GM23338 (cell line): ENCODE measurements at regions not wholly inside any gene's neighbourhood (a gene's known extent, or its start where the extent isn't known, plus 50 kb on each side); places are given as distances from the start of the nearest gene placed in this dataset.
"Not testable (repeated sequence)": the region's sequence is repeated elsewhere in the genome, so short reads cannot be mapped to it uniquely, and the experiment has no call there.

Experiments used
- ATAC-seq: fragments of 200-7000 bp; cut with Tn5 transposase; 3 replicates; pipeline ENCODE4 v1.9.1; 2020
- DNase-seq: peaks from one replicate; pipeline ENCODE4 v3.0.0-alpha.2; 2015; ENCODE audit warnings: low spot score
- H2AFZ ChIP-seq: fragments of 200-600 bp; sonication (generic); 2 replicates; pipeline ENCODE4 v1.8.0; 2016; ENCODE audit warnings: antibody characterized with exemption, mild to moderate bottlenecking, moderate library complexity
- H3F3A ChIP-seq: fragments of 200-600 bp; sonication (generic); replicated peaks from 2 replicates; pipeline ENCODE4 v1.8.0; 2017; ENCODE audit warnings: antibody characterized with exemption, mixed run types, low read depth
- H3K27ac ChIP-seq: fragments of 200-600 bp; sonication (generic); 2 replicates; pipeline ENCODE4 v1.6.1; 2016; ENCODE audit warnings: low read depth
- H3K27me3 ChIP-seq: fragments of 200-600 bp; sonication (generic); 2 replicates; pipeline ENCODE4 v1.8.0; 2016; ENCODE audit warnings: mild to moderate bottlenecking, mixed run types, moderate library complexity; ENCODE audit not compliant: insufficient read depth
- H3K36me3 ChIP-seq: fragments of 200-600 bp; sonication (generic); 2 replicates; pipeline ENCODE4 v1.8.0; 2016; ENCODE audit warnings: mild to moderate bottlenecking; ENCODE audit not compliant: insufficient read depth
- H3K4me1 ChIP-seq: fragments of 200-600 bp; sonication (generic); 2 replicates; pipeline ENCODE4 v1.8.0; 2016; ENCODE audit warnings: mild to moderate bottlenecking, moderate library complexity; ENCODE audit not compliant: insufficient read depth
- H3K4me2 ChIP-seq: fragments of 200-600 bp; sonication (generic); 2 replicates; pipeline ENCODE4 v1.7.1; 2017; ENCODE audit warnings: mixed run types
- H3K4me3 ChIP-seq: fragments of 200-600 bp; sonication (generic); 2 replicates; pipeline ENCODE4 v1.6.1; 2016; ENCODE audit warnings: mixed run types
- H3K79me2 ChIP-seq: fragments of 200-600 bp; sonication (generic); replicated peaks from 2 replicates; pipeline ENCODE4 v1.8.0; 2017; ENCODE audit warnings: mild to moderate bottlenecking; ENCODE audit not compliant: insufficient read depth
- H3K9me2 ChIP-seq: fragments of 200-600 bp; sonication (generic); 2 replicates; pipeline ENCODE4 v1.8.0; 2017; ENCODE audit not compliant: insufficient read depth
- H4K20me1 ChIP-seq: fragments of 200-600 bp; sonication (generic); replicated peaks from 2 replicates; pipeline ENCODE4 v1.8.0; 2017; ENCODE audit warnings: mild to moderate bottlenecking; ENCODE audit not compliant: insufficient read depth
- H3K27ac Mint-ChIP-seq: 2 replicates; pipeline ENCODE4 v1.8.0; 2020; ENCODE audit warnings: inconsistent platforms, mild to moderate bottlenecking, moderate library complexity, mixed read lengths
- H3K27me3 Mint-ChIP-seq: 3 replicates; pipeline ENCODE4 v1.8.0; 2022; ENCODE audit warnings: low read depth, mild to moderate bottlenecking, moderate library complexity, mixed read lengths, inconsistent platforms; ENCODE audit not compliant: insufficient read depth, poor library complexity
- H3K36me3 Mint-ChIP-seq: 3 replicates; pipeline ENCODE4 v1.8.0; 2021; ENCODE audit warnings: low read depth, mild to moderate bottlenecking, inconsistent platforms, moderate library complexity, mixed read lengths
- H3K4me1 Mint-ChIP-seq: 3 replicates; pipeline ENCODE4 v1.8.0; 2020; ENCODE audit warnings: mild to moderate bottlenecking, inconsistent platforms, mixed read lengths
- H3K4me3 Mint-ChIP-seq: 3 replicates; pipeline ENCODE4 v1.8.0; 2021; ENCODE audit warnings: moderate library complexity, mild to moderate bottlenecking, inconsistent platforms, mixed read lengths
- H3K9me3 Mint-ChIP-seq: 3 replicates; pipeline ENCODE4 v1.8.0; 2020; ENCODE audit warnings: moderate library complexity, mild to moderate bottlenecking, inconsistent platforms, mixed read lengths
- CREB1 ChIP-seq: fragments of 250-450 bp; sonication (Bioruptor Pico); IDR thresholded peaks from 2 replicates; pipeline ENCODE4 v1.5.0; 2020; ENCODE audit warnings: low read depth, mild to moderate bottlenecking, moderate library complexity
- EZH2 ChIP-seq: fragments of 200-600 bp; sonication (generic); IDR thresholded peaks from one replicate; pipeline ENCODE4 v1.8.0; 2017; ENCODE audit warnings: antibody characterized with exemption, mild to moderate bottlenecking, low read depth; ENCODE audit not compliant: unreplicated experiment
- EZH2phosphoT487 ChIP-seq: fragments of 200-600 bp; sonication (generic); IDR thresholded peaks from one replicate; pipeline ENCODE4 v1.8.1; 2018; ENCODE audit warnings: antibody characterized with exemption; ENCODE audit not compliant: unreplicated experiment
- NANOG ChIP-seq: IDR thresholded peaks from 2 replicates; pipeline ENCODE4 v1.6.1; 2016; ENCODE audit warnings: antibody characterized with exemption, borderline replicate concordance
- STAT1 ChIP-seq: IDR thresholded peaks from one replicate; pipeline ENCODE4 v1.6.1; 2016; ENCODE audit warnings: antibody characterized with exemption; ENCODE audit not compliant: unreplicated experiment
- ZNF114 ChIP-seq: fragments of 250-450 bp; sonication (Bioruptor Pico); IDR thresholded peaks from 2 replicates; pipeline ENCODE4 v1.5.0; 2020; ENCODE audit warnings: mild to moderate bottlenecking, moderate library complexity
- ZNF331 ChIP-seq: fragments of 250-450 bp; sonication (Bioruptor Pico); IDR thresholded peaks from 2 replicates; pipeline ENCODE4 v1.5.0; 2020; ENCODE audit warnings: low read depth, mild to moderate bottlenecking, moderate library complexity
- TF ChIP-seq, protein P1 (sequence below): fragments of 250-450 bp; sonication (Bioruptor Pico); IDR thresholded peaks from 2 replicates; pipeline ENCODE4 v1.5.0; 2020; ENCODE audit warnings: mild to moderate bottlenecking, moderate library complexity

DNA sequence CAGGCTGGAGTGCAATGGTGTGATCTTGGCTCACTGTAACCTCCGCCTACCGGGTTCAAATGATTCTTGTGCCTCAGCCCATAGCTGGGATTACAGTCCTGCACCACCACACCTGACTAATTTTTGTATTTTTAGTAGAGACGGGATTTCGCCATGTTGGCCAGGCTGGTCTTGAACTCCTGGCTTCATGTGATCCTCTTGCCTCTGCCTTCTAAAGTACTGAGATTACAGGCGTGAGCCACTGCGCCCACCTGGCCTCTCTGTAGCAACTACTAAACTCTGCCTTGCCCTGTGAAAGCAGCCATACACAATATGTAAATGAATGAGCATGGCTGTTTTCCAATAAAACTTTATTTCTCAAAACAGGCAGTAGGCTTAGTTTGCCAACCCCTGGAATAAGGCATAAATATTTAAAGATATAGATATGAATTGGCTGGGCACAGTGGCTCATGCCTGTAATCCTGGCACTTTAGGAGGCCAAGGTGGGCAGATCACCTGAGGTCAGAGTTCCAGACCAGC lies 127.9 kb upstream of the ZNF217 start:
- H3K4me1 ChIP-seq, H3F3A ChIP-seq, H3K9me3 Mint-ChIP-seq, H3K27me3 ChIP-seq, H3K79me2 ChIP-seq, DNase-seq, H3K4me3 Mint-ChIP-seq, H3K4me3 ChIP-seq, H3K4me1 Mint-ChIP-seq, H3K27me3 Mint-ChIP-seq, H3K27ac Mint-ChIP-seq, ATAC-seq, H3K27ac ChIP-seq, H3K4me2 ChIP-seq, H3K36me3 Mint-ChIP-seq, H4K20me1 ChIP-seq, H3K36me3 ChIP-seq, H3K9me2 ChIP-seq: not testable (repeated sequence)
- H2AFZ ChIP-seq: peak overlapping the region; percentile 74; the same call in 1 of the 2 replicates

DNA sequence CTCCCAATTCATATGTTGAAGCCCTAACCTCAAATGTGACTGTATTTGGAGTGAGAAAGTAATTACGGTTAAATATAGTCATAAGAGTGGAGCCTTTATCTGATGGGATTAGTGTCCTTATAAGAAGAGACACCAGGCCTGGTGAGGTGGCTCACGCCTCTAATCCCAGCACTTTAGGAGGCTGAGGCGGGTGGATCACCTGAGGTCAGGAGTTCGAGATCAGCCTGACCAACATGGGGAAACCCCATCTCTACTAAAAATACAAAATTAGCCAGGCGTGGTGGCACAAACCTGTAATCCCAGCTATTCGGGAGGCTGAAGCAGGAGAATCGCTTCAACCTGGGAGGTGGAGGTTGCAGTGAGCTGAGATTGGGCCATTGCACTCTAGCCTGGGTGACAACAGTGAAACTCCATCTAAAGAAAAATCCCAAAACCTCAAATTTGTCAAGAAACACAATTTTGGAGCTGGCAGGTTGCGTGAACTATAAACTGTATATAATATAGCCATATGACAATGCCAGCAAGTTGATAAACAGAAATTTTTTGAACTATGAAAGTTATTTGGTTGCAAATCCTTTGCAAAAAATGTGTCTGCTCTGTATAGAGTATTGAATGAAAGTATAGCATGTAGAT lies 125.6 kb upstream of the ZNF217 start:
- not testable (repeated sequence) for H3K4me1 ChIP-seq

DNA sequence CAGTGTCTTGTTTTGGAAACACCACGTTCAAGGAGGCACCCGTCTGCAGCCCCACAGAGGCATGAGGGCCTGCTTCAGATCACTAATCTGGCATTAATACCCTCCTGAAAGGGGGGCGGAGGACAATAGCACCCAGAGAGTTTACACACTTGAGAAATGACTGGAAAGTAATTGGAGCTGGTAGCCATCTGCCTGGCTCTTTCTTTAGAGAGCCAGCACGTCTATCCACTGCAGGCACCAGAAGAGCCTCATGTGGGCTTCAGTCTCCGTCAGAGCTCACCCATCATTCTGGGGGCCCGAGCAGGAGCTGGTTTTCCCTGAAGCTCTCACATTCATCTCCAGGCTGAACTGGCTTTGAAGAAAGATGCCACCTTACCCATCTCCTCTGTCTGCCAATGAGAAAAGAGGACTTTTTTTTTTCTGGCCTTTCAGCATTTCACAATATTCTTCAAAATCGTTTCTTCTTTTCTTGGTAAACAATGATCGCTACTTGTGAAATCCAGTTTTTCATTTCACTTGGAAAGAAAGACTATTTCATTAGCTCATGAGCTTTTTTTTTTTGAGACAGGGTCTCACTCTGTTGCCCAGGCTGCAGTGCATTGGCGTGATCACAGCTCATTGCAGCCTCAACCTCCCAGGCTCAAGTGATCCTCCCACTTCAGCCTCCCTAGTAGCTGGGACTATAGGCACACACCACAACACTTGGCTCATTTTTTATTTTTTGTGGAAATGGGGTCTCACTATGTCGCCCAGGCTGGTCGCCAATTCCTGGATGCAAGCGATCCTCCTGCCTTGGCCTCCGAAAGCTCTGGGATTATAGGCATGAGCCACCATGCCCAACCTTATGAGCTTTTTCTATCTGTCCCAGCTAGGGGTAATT lies 124.7 kb upstream of the ZNF217 start:
- Mint-ChIP-seq H3K4me1 (peaks cover 14% of the 10 kb centered on the region), H3K9me3 (no peaks in the 10 kb centered on the region), H3K36me3 (no peaks in the 10 kb centered on the region), H3K4me3 (no peak overlapping the region), H3K27me3 (peaks cover 10% of the 10 kb centered on the region), H3K27ac (no peak overlapping the region)
- H3K79me2 ChIP-seq: no peaks in the 10 kb centered on the region
- H3K36me3 ChIP-seq: no peaks in the 10 kb centered on the region
- peak overlapping the region; percentile 52 for H2AFZ ChIP-seq
- DNase-seq (no peak), ATAC-seq (no peak)
- no peak overlapping the region for H3K4me2 ChIP-seq
- H3K27me3 ChIP-seq: no peaks in the 10 kb centered on the region
- no peaks in the 10 kb centered on the region for H4K20me1 ChIP-seq
- H3F3A ChIP-seq: 0 out of 2 replicates have a peak, but pooled peaks cover 2% of the 10 kb centered on the region
- H3K4me1 ChIP-seq: peaks cover 12% of the 10 kb centered on the region; the same call in 1 of the 2 replicates
- no peaks in the 10 kb centered on the region for H3K9me2 ChIP-seq
- H3K27ac ChIP-seq: no peak overlapping the region
- no peak overlapping the region for H3K4me3 ChIP-seq
- TF ChIP-seq, protein P1, sequence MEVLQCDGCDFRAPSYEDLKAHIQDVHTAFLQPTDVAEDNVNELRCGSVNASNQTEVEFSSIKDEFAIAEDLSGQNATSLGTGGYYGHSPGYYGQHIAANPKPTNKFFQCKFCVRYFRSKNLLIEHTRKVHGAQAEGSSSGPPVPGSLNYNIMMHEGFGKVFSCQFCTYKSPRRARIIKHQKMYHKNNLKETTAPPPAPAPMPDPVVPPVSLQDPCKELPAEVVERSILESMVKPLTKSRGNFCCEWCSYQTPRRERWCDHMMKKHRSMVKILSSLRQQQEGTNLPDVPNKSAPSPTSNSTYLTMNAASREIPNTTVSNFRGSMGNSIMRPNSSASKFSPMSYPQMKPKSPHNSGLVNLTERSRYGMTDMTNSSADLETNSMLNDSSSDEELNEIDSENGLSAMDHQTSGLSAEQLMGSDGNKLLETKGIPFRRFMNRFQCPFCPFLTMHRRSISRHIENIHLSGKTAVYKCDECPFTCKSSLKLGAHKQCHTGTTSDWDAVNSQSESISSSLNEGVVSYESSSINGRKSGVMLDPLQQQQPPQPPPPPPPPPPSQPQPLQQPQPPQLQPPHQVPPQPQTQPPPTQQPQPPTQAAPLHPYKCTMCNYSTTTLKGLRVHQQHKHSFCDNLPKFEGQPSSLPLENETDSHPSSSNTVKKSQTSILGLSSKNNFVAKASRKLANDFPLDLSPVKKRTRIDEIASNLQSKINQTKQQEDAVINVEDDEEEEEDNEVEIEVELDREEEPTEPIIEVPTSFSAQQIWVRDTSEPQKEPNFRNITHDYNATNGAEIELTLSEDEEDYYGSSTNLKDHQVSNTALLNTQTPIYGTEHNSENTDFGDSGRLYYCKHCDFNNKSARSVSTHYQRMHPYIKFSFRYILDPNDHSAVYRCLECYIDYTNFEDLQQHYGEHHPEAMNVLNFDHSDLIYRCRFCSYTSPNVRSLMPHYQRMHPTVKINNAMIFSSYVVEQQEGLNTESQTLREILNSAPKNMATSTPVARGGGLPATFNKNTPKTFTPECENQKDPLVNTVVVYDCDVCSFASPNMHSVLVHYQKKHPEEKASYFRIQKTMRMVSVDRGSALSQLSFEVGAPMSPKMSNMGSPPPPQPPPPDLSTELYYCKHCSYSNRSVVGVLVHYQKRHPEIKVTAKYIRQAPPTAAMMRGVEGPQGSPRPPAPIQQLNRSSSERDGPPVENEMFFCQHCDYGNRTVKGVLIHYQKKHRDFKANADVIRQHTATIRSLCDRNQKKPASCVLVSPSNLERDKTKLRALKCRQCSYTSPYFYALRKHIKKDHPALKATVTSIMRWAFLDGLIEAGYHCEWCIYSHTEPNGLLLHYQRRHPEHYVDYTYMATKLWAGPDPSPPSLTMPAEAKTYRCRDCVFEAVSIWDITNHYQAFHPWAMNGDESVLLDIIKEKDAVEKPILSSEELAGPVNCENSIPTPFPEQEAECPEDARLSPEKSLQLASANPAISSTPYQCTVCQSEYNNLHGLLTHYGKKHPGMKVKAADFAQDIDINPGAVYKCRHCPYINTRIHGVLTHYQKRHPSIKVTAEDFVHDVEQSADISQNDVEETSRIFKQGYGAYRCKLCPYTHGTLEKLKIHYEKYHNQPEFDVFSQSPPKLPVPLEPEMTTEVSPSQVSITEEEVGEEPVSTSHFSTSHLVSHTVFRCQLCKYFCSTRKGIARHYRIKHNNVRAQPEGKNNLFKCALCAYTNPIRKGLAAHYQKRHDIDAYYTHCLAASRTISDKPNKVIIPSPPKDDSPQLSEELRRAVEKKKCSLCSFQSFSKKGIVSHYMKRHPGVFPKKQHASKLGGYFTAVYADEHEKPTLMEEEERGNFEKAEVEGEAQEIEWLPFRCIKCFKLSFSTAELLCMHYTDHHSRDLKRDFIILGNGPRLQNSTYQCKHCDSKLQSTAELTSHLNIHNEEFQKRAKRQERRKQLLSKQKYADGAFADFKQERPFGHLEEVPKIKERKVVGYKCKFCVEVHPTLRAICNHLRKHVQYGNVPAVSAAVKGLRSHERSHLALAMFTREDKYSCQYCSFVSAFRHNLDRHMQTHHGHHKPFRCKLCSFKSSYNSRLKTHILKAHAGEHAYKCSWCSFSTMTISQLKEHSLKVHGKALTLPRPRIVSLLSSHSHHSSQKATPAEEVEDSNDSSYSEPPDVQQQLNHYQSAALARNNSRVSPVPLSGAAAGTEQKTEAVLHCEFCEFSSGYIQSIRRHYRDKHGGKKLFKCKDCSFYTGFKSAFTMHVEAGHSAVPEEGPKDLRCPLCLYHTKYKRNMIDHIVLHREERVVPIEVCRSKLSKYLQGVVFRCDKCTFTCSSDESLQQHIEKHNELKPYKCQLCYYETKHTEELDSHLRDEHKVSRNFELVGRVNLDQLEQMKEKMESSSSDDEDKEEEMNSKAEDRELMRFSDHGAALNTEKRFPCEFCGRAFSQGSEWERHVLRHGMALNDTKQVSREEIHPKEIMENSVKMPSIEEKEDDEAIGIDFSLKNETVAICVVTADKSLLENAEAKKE: no peak
- TF ChIP-seq NANOG (no peak), CREB1 (no peak), EZH2phosphoT487 (no peak), ZNF114 (CRISPR knock-in tag) (no peak), STAT1 (no peak), ZNF331 (CRISPR knock-in tag) (no peak), EZH2 (no peak)

More for the DNA sequence above, 125.6 kb upstream of the ZNF217 start:
- H2AFZ ChIP-seq, H3K36me3 ChIP-seq, DNase-seq, H3K4me3 Mint-ChIP-seq, H3K4me2 ChIP-seq, ATAC-seq, H3K27ac ChIP-seq, H3K4me1 Mint-ChIP-seq, H4K20me1 ChIP-seq, H3K79me2 ChIP-seq, H3K9me2 ChIP-seq, H3K27ac Mint-ChIP-seq, H3K27me3 Mint-ChIP-seq, H3K27me3 ChIP-seq, H3K9me3 Mint-ChIP-seq, H3K36me3 Mint-ChIP-seq, H3F3A ChIP-seq, H3K4me3 ChIP-seq: not testable (repeated sequence)
